ENCODE measurements at regions not wholly inside any gene's neighbourhood (a gene's known extent, or its start where the extent isn't known, plus 50 kb on each side); places are given as distances from the start of the nearest gene placed in this dataset.

GRCh38 chr3:30448450-30449289, 157.7 kb upstream of the TGFBR2 start:
- TF ChIP-seq ELF4 (CRISPR knock-in tag; IDR thresholded peaks at IDR 0.05; ENCODE audit: low read depth) (no peak), IRF2 (CRISPR knock-in tag; IDR thresholded peaks at IDR 0.05; ENCODE audit: borderline replicate concordance, low read depth) (no peak), MXD4 (CRISPR knock-in tag; IDR thresholded peaks at IDR 0.05; ENCODE audit: borderline replicate concordance) (no peak), CTCF (IDR thresholded peaks at IDR 0.05) (no peak), FOXJ3 (CRISPR knock-in tag; IDR thresholded peaks at IDR 0.05; ENCODE audit: borderline replicate concordance) (no peak), SP1 (CRISPR knock-in tag; conservative IDR thresholded peaks at IDR 0.05) (no peak)
- TF ChIP-seq, protein P1, sequence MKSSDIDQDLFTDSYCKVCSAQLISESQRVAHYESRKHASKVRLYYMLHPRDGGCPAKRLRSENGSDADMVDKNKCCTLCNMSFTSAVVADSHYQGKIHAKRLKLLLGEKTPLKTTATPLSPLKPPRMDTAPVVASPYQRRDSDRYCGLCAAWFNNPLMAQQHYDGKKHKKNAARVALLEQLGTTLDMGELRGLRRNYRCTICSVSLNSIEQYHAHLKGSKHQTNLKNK (CRISPR knock-in tag; IDR thresholded peaks at IDR 0.05): no peak
- TF ChIP-seq, protein P2, sequence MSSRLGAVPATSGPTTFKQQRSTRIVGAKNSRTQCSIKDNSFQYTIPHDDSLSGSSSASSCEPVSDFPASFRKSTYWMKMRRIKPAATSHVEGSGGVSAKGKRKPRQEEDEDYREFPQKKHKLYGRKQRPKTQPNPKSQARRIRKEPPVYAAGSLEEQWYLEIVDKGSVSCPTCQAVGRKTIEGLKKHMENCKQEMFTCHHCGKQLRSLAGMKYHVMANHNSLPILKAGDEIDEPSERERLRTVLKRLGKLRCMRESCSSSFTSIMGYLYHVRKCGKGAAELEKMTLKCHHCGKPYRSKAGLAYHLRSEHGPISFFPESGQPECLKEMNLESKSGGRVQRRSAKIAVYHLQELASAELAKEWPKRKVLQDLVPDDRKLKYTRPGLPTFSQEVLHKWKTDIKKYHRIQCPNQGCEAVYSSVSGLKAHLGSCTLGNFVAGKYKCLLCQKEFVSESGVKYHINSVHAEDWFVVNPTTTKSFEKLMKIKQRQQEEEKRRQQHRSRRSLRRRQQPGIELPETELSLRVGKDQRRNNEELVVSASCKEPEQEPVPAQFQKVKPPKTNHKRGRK (CRISPR knock-in tag; IDR thresholded peaks at IDR 0.05; ENCODE audit: borderline replicate concordance): no peak
- ChIA-PET POLR2A (no interaction called here), CTCF (no interaction called here)
- Mint-ChIP-seq H3K9me3 (peaks cover 16% of the 10 kb centered on the region), H3K36me3 (peaks cover 11% of the 10 kb centered on the region), H3K4me3 (no peak overlapping the region), H3K4me1 (no peaks in the 10 kb centered on the region), H3K27ac (no peak overlapping the region), H3K27me3 (ENCODE audit: low read depth) (no peaks in the 10 kb centered on the region)
- no peak for DNase-seq (ENCODE audit: low spot score)
- ATAC-seq: no peak

DNA sequence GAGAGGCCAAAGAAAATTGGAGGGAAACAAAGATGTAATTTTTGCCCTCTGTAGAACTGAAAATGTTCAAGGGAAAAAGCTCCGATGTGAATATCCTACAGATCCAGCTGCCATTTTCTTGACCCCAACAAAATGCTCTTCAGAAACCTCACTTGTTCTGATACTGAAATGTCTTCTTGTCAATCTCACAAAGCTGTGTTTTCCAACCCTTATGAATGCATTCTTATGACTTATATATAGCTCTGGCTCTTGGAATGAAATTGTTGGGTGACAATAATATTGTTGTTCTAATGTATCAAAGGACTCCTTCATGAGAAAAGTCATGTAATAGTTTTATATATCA, 157.1 kb upstream of the TGFBR2 start:
- H3K4me1 Mint-ChIP-seq: no peaks in the 10 kb centered on the region
- H3K36me3 Mint-ChIP-seq: peaks cover 11% of the 10 kb centered on the region
- no peak overlapping the region for H3K4me3 Mint-ChIP-seq
- peaks cover 16% of the 10 kb centered on the region for H3K9me3 Mint-ChIP-seq
- ATAC-seq: no peak
- DNase-seq (ENCODE audit: low spot score): no peak
- no peaks in the 10 kb centered on the region for H3K27me3 Mint-ChIP-seq (ENCODE audit: low read depth)
- ChIA-PET CTCF (no interaction called here), POLR2A (no interaction called here)
- H3K27ac Mint-ChIP-seq: no peak overlapping the region
- TF ChIP-seq ZNF219 (CRISPR knock-in tag; IDR thresholded peaks at IDR 0.05; ENCODE audit: borderline replicate concordance): no peak
- TF ChIP-seq, protein P2 (CRISPR knock-in tag; IDR thresholded peaks at IDR 0.05; ENCODE audit: borderline replicate concordance): no peak
- TF ChIP-seq NR2C2 (CRISPR knock-in tag; IDR thresholded peaks at IDR 0.05): no peak
- TF ChIP-seq TEAD4 (CRISPR knock-in tag; IDR thresholded peaks at IDR 0.05): no peak
- TF ChIP-seq CTCF (IDR thresholded peaks at IDR 0.05): no peak
- no peak for TF ChIP-seq ZNF138 (CRISPR knock-in tag; conservative IDR thresholded peaks at IDR 0.05)
- TF ChIP-seq NFE2L1 (CRISPR knock-in tag; IDR thresholded peaks at IDR 0.05): no peak
- TF ChIP-seq, protein P3, sequence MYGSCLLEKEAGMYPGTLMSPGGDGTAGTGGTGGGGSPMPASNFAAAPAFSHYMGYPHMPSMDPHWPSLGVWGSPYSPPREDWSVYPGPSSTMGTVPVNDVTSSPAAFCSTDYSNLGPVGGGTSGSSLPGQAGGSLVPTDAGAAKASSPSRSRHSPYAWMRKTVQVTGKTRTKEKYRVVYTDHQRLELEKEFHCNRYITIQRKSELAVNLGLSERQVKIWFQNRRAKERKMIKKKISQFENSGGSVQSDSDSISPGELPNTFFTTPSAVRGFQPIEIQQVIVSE (CRISPR knock-in tag; IDR thresholded peaks at IDR 0.05; ENCODE audit: borderline replicate concordance): no peak
- TF ChIP-seq, protein P4, sequence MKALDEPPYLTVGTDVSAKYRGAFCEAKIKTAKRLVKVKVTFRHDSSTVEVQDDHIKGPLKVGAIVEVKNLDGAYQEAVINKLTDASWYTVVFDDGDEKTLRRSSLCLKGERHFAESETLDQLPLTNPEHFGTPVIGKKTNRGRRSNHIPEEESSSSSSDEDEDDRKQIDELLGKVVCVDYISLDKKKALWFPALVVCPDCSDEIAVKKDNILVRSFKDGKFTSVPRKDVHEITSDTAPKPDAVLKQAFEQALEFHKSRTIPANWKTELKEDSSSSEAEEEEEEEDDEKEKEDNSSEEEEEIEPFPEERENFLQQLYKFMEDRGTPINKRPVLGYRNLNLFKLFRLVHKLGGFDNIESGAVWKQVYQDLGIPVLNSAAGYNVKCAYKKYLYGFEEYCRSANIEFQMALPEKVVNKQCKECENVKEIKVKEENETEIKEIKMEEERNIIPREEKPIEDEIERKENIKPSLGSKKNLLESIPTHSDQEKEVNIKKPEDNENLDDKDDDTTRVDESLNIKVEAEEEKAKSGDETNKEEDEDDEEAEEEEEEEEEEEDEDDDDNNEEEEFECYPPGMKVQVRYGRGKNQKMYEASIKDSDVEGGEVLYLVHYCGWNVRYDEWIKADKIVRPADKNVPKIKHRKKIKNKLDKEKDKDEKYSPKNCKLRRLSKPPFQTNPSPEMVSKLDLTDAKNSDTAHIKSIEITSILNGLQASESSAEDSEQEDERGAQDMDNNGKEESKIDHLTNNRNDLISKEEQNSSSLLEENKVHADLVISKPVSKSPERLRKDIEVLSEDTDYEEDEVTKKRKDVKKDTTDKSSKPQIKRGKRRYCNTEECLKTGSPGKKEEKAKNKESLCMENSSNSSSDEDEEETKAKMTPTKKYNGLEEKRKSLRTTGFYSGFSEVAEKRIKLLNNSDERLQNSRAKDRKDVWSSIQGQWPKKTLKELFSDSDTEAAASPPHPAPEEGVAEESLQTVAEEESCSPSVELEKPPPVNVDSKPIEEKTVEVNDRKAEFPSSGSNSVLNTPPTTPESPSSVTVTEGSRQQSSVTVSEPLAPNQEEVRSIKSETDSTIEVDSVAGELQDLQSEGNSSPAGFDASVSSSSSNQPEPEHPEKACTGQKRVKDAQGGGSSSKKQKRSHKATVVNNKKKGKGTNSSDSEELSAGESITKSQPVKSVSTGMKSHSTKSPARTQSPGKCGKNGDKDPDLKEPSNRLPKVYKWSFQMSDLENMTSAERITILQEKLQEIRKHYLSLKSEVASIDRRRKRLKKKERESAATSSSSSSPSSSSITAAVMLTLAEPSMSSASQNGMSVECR (CRISPR knock-in tag; IDR thresholded peaks at IDR 0.05; ENCODE audit: borderline replicate concordance): no peak
- no peak for TF ChIP-seq E2F1 (CRISPR knock-in tag; IDR thresholded peaks at IDR 0.05)
- TF ChIP-seq, protein P5, sequence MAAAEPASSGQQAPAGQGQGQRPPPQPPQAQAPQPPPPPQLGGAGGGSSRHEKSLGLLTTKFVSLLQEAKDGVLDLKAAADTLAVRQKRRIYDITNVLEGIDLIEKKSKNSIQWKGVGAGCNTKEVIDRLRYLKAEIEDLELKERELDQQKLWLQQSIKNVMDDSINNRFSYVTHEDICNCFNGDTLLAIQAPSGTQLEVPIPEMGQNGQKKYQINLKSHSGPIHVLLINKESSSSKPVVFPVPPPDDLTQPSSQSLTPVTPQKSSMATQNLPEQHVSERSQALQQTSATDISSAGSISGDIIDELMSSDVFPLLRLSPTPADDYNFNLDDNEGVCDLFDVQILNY (CRISPR knock-in tag; IDR thresholded peaks at IDR 0.05): no peak
- TF ChIP-seq MXD4 (CRISPR knock-in tag; IDR thresholded peaks at IDR 0.05; ENCODE audit: borderline replicate concordance): no peak
